Dendritic cell treated with granulocyte-macrophage colony-stimulating factor and Interleukin-4, amounts not matched to agents 40 ng/mL and 50 ng/mL, for 4 days (primary cell): ENCODE measurements at regions not wholly inside any gene's neighbourhood (a gene's known extent, or its start where the extent isn't known, plus 50 kb on each side); places are given as distances from the start of the nearest gene placed in this dataset.

Experiments used
- H3K27ac Mint-ChIP-seq: one replicate; pipeline ENCODE4 v1.8.0; 2022; ENCODE audit warnings: mild to moderate bottlenecking, mixed read lengths
- H3K27me3 Mint-ChIP-seq: one replicate; pipeline ENCODE4 v1.8.0; 2022; ENCODE audit warnings: mild to moderate bottlenecking, mixed read lengths
- H3K36me3 Mint-ChIP-seq: one replicate; pipeline ENCODE4 v1.8.0; 2022; ENCODE audit warnings: low read depth, mixed read lengths
- H3K4me1 Mint-ChIP-seq: one replicate; pipeline ENCODE4 v1.8.0; 2022; ENCODE audit warnings: low read depth, mixed read lengths
- H3K4me3 Mint-ChIP-seq: one replicate; pipeline ENCODE4 v1.8.0; 2022; ENCODE audit warnings: mild to moderate bottlenecking, moderate library complexity, mixed read lengths
- H3K9me3 Mint-ChIP-seq: one replicate; pipeline ENCODE4 v1.8.0; 2022; ENCODE audit warnings: mixed read lengths
- intact Hi-C: fragments of 100-400 bp; cut with micrococcal nuclease; formaldehyde crosslinking; loops from one replicate; pipeline ENCODE4 v1.15.0; 2022

- H3K27me3 Mint-ChIP-seq: no peaks in the 10 kb centered on the region
- H3K36me3 Mint-ChIP-seq: no peaks in the 10 kb centered on the region
- H3K4me3 Mint-ChIP-seq: no peak overlapping the region
- H3K9me3 Mint-ChIP-seq: no peaks in the 10 kb centered on the region
- H3K27ac Mint-ChIP-seq: no peak overlapping the region
- no peaks in the 10 kb centered on the region for H3K4me1 Mint-ChIP-seq
- intact Hi-C loops: no loop called here
These were observed 294.2 kb downstream of the GRIA2 start for GRCh38 chr4:157514711-157515110.

- no peak overlapping the region for H3K4me3 Mint-ChIP-seq
- intact Hi-C loops: no loop called here
- no peak overlapping the region for H3K27ac Mint-ChIP-seq
- no peaks in the 10 kb centered on the region for H3K36me3 Mint-ChIP-seq
- no peaks in the 10 kb centered on the region for H3K9me3 Mint-ChIP-seq
- no peaks in the 10 kb centered on the region for H3K4me1 Mint-ChIP-seq
- no peaks in the 10 kb centered on the region for H3K27me3 Mint-ChIP-seq
These were observed 288.8 kb downstream of the GRIA2 start for GRCh38 chr4:157509341-157509740.

- no peak overlapping the region for H3K4me3 Mint-ChIP-seq
- no peak overlapping the region for H3K27ac Mint-ChIP-seq
- H3K9me3 Mint-ChIP-seq: no peaks in the 10 kb centered on the region
- intact Hi-C loops: no loop called here
- H3K27me3 Mint-ChIP-seq: no peaks in the 10 kb centered on the region
- H3K36me3 Mint-ChIP-seq: no peaks in the 10 kb centered on the region
- no peaks in the 10 kb centered on the region for H3K4me1 Mint-ChIP-seq
These were observed 282.1 kb downstream of the GRIA2 start for GRCh38 chr4:157502656-157503055.

GRCh38 chr4:157459785-157460184, 239.3 kb downstream of the GRIA2 start:
- no peak overlapping the region for H3K27ac Mint-ChIP-seq
- no peak overlapping the region for H3K4me3 Mint-ChIP-seq
- H3K9me3 Mint-ChIP-seq: no peaks in the 10 kb centered on the region
- H3K4me1 Mint-ChIP-seq: no peaks in the 10 kb centered on the region
- intact Hi-C loops: no loop called here
- no peaks in the 10 kb centered on the region for H3K27me3 Mint-ChIP-seq
- no peaks in the 10 kb centered on the region for H3K36me3 Mint-ChIP-seq

GRCh38 chr4:157447195-157447594, 226.7 kb downstream of the GRIA2 start:
- H3K4me3 Mint-ChIP-seq: no peak overlapping the region
- intact Hi-C loops: no loop called here
- peaks cover 11% of the 10 kb centered on the region for H3K9me3 Mint-ChIP-seq
- no peaks in the 10 kb centered on the region for H3K27me3 Mint-ChIP-seq
- no peak overlapping the region for H3K27ac Mint-ChIP-seq
- no peaks in the 10 kb centered on the region for H3K36me3 Mint-ChIP-seq
- H3K4me1 Mint-ChIP-seq: no peaks in the 10 kb centered on the region

- intact Hi-C loops: no loop called here
- H3K9me3 Mint-ChIP-seq: peaks cover 11% of the 10 kb centered on the region
- H3K4me3 Mint-ChIP-seq: no peak overlapping the region
- no peaks in the 10 kb centered on the region for H3K27me3 Mint-ChIP-seq
- H3K36me3 Mint-ChIP-seq: no peaks in the 10 kb centered on the region
- H3K27ac Mint-ChIP-seq: no peak overlapping the region
- no peaks in the 10 kb centered on the region for H3K4me1 Mint-ChIP-seq
These were observed 223.5 kb downstream of the GRIA2 start for GRCh38 chr4:157444014-157444413.

- intact Hi-C loops: no loop called here
- Mint-ChIP-seq H3K4me3 (no peak overlapping the region), H3K4me1 (no peaks in the 10 kb centered on the region), H3K27ac (no peak overlapping the region), H3K36me3 (no peaks in the 10 kb centered on the region), H3K9me3 (peaks cover 11% of the 10 kb centered on the region), H3K27me3 (no peaks in the 10 kb centered on the region)
These were observed 223.0 kb downstream of the GRIA2 start for GRCh38 chr4:157443537-157443936.

- Mint-ChIP-seq H3K36me3 (no peaks in the 10 kb centered on the region), H3K9me3 (peaks cover 8% of the 10 kb centered on the region), H3K4me3 (no peak overlapping the region), H3K4me1 (no peaks in the 10 kb centered on the region), H3K27me3 (no peaks in the 10 kb centered on the region), H3K27ac (no peak overlapping the region)
- intact Hi-C loops: no loop called here
These were observed 205.4 kb downstream of the GRIA2 start for GRCh38 chr4:157425897-157426296.

- H3K4me1 Mint-ChIP-seq: no peaks in the 10 kb centered on the region
- intact Hi-C loops: no loop called here
- H3K36me3 Mint-ChIP-seq: no peaks in the 10 kb centered on the region
- no peak overlapping the region for H3K27ac Mint-ChIP-seq
- H3K4me3 Mint-ChIP-seq: no peak overlapping the region
- H3K9me3 Mint-ChIP-seq: peaks cover 8% of the 10 kb centered on the region
- H3K27me3 Mint-ChIP-seq: no peaks in the 10 kb centered on the region
These were observed 203.0 kb downstream of the GRIA2 start for GRCh38 chr4:157423526-157424020.

- Mint-ChIP-seq H3K9me3 (no peaks in the 10 kb centered on the region), H3K4me3 (no peak overlapping the region), H3K4me1 (no peaks in the 10 kb centered on the region), H3K27ac (no peak overlapping the region), H3K36me3 (no peaks in the 10 kb centered on the region), H3K27me3 (no peaks in the 10 kb centered on the region)
- intact Hi-C loops: no loop called here
These were observed 200.8 kb downstream of the GRIA2 start for GRCh38 chr4:157421365-157421764.
